Astrocyte of the spinal cord (primary cell): ENCODE measurements at regions not wholly inside any gene's neighbourhood (a gene's known extent, or its start where the extent isn't known, plus 50 kb on each side); places are given as distances from the start of the nearest gene placed in this dataset.

ENCODE experiments used
- DNase-seq: peaks from one replicate; pipeline ENCODE4 v3.0.0; 2011; ENCODE audit warnings: low read depth, low spot score
- H3K4me3 ChIP-seq: 2 replicates; pipeline ENCODE4 v1.5.1; 2011; ENCODE audit warnings: low read depth, mild to moderate bottlenecking, low read length, moderate library complexity
- CTCF ChIP-seq: IDR thresholded peaks from 2 replicates; pipeline ENCODE4 v1.5.1; 2012; ENCODE audit warnings: low read depth, mild to moderate bottlenecking, low read length, inconsistent platforms
- in situ Hi-C: cut with HindIII; loops from 2 replicates; pipeline ENCODE4 v1.10.0; 2017; ENCODE audit warnings: low sequenced_read_pairs

GRCh38 chr7:67692425-67692824, 695.8 kb downstream of the TYW1 start:
- DNase-seq: no peak
- H3K4me3 ChIP-seq: no peak overlapping the region
- in situ Hi-C loops: no loop called here
- TF ChIP-seq CTCF: no peak

- in situ Hi-C loops: no loop called here
- TF ChIP-seq CTCF: no peak
- no peak overlapping the region for H3K4me3 ChIP-seq
- no peak for DNase-seq
These were observed 699.5 kb downstream of the TYW1 start for GRCh38 chr7:67696124-67696523.

DNA sequence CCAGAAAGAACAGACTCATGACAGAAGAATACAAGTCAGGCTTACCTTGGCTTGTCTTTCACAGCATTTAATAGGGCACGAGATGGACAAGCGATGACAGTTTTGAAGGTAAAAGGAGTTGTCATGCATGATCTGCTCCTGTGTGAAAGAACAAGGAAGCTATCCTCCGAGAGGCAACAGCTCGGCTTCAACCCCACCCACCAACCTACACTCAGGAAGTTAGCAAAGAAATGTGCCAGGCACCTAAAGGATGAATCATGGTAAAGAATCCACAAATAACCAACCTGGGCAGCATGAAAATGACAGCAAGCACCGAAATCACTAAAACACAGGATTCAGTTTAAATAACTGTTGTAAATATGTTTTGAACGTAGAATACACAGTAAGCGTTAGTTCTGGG, 700.2 kb downstream of the TYW1 start:
- no peak overlapping the region for H3K4me3 ChIP-seq
- in situ Hi-C loops: no loop called here
- no peak for TF ChIP-seq CTCF
- no peak for DNase-seq

- DNase-seq: no peak
- in situ Hi-C loops: no loop called here
- no peak for TF ChIP-seq CTCF
- no peak overlapping the region for H3K4me3 ChIP-seq
These were observed 701.7 kb downstream of the TYW1 start for GRCh38 chr7:67698354-67698753.

- no peak for DNase-seq
- TF ChIP-seq CTCF: no peak
- in situ Hi-C loops: no loop called here
- H3K4me3 ChIP-seq: no peak overlapping the region
These were observed 709.2 kb downstream of the TYW1 start for GRCh38 chr7:67705850-67706249.

GRCh38 chr7:67711706-67712105, 715.1 kb downstream of the TYW1 start:
- no peak overlapping the region for H3K4me3 ChIP-seq
- no peak for DNase-seq
- in situ Hi-C loops: no loop called here
- TF ChIP-seq CTCF: no peak

- no peak for DNase-seq
- in situ Hi-C loops: no loop called here
- no peak for TF ChIP-seq CTCF
- no peak overlapping the region for H3K4me3 ChIP-seq
These were observed 716.9 kb downstream of the TYW1 start for GRCh38 chr7:67713451-67714056.
